SH-SY5Y (cell line): ENCODE measurements at regions not wholly inside any gene's neighbourhood (a gene's known extent, or its start where the extent isn't known, plus 50 kb on each side); places are given as distances from the start of the nearest gene placed in this dataset.

Source experiments
- GATA2 ChIP-seq: IDR thresholded peaks from 2 replicates; pipeline ENCODE4 v1.6.1; 2011; ENCODE audit warnings: mild to moderate bottlenecking, low read depth, low read length
- GATA3 ChIP-seq: IDR thresholded peaks from 2 replicates; pipeline ENCODE4 v1.6.1; 2011; ENCODE audit warnings: low read depth, mild to moderate bottlenecking, low read length, moderate library complexity

DNA sequence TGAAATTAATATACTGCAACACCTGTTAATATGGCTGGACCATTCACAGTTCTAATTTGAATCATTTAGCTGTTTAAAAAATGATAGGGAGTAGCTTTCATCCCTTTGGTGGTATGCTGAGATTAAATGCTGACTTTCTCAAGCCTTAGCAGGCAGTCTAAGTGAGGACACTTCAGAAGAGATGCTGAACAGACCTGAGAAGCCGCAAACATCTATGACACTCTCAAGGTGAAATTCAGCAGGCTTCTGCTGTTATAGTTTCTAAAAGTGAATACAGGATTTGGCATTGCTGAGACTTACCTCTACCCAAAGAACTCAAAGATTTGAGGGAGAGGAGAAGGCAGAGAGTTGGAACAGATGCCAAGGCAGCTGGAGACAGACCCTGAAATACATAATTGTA, 431.2 kb upstream of the FAM98A start:
- TF ChIP-seq GATA3: no peak
- TF ChIP-seq GATA2: no peak
